IPS DF 4.7 (cell line): ENCODE measurements at regions not wholly inside any gene's neighbourhood (a gene's known extent, or its start where the extent isn't known, plus 50 kb on each side); places are given as distances from the start of the nearest gene placed in this dataset.
"Not testable (repeated sequence)": the region's sequence is repeated elsewhere in the genome, so short reads cannot be mapped to it uniquely, and the experiment has no call there.

Experiments
- DNase-seq: peaks from one replicate; pipeline ENCODE4 v3.0.0-alpha.2; 2013; ENCODE audit warnings: low spot score; ENCODE audit errors: extremely low read depth

DNA sequence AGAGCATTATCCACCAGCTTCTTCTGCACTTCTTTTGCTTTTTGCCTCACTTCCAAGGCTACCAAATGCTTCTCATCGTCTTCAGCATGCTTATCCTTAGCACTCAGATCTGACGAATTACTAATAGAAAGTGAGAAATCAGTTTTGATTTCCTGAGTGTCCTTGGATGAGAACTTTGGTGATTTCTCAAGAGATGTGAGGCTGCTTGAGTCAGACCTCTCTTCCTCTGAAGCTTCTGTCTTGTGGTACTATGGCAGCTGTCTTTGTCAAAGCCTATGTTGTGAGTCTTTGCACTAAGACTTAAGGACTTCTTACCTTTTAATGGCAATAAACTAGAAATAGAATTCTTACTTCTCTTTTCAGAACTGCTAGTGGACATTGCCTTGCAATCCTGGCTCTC lies 169.9 kb downstream of the CPE start:
- DNase-seq, result no peak

DNA sequence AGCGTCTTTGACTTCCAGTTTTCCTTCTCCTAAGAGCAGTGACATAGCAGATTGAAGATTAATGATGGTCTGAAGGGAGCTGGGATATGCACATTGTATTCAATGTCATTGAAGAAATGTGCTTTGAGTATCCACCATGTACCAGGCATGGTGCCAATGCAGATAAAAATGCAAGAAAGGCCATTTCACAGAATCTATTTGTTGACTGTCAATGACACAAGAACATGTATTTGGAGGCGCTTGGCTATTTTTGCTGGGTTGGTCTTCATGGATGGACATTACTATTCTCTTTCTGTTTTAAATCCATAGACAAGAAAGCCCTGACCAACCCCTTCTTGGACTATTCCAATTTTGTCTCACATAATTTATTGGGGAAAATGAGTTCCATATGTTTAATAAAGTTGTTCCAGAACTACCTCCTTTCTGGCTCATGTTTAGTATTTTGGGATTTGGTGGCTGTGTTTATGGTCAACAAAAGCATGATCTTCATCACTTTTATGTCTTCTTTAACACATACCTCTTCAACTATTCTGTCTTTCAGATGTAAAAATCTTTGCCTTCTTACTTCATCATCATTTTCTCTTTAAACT lies 174.5 kb downstream of the CPE start:
- no peak for DNase-seq

DNA sequence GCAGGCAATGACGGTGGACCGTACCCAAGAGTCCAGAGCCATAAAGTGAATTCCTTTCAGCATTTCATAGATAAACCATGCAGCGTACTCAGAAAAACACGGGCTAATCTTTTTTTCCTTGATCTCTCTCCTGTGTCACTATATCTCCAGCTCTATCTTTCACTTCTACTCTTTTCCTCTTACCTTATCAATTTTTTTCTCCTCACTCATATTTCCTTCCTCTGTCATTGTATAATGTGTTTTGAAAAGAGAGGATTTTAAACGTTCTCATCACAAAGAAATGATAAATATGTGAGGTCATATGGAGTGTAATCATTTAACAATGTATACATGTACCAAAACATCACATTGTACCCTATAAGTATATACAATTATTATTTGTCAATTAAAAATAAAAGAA lies 176.5 kb downstream of the CPE start:
- DNase-seq, result no peak

DNA sequence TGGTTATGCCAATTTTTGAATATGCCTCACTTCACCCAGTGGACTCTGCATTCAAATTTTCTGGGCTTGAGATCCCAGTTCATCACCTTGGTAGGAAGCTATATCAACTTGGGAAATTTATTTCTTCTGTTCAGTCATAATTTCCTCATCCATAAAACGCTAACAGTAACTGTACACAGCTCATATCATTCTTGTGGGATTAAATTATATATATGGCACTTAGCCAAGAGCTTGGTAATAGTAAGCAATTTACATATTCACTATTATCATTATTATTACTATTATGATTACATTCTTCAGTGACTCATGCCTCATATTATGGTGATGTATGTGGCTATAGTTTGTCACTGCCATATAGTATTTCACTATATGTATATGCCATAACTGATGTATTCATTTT lies 177.6 kb downstream of the CPE start:
- no peak for DNase-seq

DNA sequence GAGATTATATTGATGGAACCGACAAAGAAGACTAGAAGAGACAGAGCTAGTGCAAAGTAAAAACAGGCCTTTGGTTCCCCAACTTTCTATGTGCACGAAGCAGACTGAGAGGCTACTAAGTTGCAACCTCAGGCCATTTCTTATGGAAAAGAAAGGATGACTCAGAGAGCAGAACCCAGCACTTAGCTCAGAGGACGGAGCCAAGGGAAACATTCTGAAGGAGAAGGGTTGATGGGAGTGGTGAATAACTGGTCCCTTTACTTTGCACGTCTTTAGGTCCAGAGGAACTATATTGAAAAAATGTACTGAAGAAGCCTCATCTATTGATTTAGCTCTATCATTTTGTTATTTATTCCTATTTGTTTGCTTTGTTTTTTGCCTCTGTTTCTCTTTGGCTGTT lies 182.1 kb downstream of the CPE start:
- no peak for DNase-seq

DNA sequence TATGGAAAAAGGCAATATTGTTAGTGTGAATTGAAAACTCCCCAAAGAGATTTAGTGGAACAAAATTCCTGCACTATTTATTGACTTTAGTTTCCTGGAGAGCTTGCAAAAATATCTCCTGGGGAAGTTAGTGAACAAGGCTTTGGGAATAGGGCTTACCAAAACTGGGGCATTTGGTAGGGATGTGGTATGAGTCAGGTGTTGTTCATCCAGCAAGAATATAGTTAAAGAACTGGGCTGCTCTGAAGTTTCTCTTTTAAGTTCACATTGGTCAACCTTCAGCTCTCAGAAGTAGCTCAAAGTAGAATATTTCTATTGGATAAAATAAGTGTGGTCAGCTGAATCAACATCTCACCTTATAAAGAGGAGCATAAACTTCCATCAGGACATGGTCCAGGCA lies 185.0 kb downstream of the CPE start:
- no peak for DNase-seq

DNA sequence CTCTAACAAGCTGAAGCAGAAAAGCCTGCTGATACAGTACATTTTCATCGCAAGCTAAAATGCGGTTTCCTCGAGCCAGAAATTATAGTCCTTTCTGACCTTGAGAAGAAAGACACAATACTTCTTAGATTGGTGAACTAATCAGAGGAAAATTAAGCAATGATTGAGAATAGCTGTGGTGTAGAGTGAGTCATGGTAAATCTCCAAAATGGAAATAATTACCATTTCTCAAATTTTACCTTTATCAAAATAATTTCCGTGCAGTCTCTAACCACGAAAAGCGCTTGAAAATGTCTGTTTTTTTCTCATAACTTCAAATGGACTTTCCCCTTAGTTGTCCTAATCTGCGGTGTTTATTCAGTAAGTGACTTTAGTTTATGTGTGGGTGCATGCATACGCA lies 190.2 kb downstream of the CPE start:
- no peak for DNase-seq

DNA sequence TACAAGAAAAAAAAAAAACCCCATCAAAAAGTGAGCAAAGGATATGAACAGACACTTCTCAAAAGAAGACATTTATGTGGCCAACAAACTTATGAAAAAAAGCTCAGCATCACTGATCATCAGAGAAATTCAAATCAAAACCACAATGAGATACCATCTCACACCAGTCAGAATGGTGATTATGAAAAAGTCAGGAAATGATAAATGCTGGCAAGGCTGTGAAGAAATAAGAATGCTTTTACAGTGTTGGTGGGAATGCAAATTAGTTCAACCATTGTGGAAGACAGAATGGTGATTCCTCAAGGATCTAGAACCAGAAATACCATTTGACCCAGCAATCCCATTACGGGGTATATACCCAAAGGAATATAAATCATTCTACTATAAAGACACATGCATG lies 192.7 kb downstream of the CPE start:
- DNase-seq, result not testable (repeated sequence)

DNA sequence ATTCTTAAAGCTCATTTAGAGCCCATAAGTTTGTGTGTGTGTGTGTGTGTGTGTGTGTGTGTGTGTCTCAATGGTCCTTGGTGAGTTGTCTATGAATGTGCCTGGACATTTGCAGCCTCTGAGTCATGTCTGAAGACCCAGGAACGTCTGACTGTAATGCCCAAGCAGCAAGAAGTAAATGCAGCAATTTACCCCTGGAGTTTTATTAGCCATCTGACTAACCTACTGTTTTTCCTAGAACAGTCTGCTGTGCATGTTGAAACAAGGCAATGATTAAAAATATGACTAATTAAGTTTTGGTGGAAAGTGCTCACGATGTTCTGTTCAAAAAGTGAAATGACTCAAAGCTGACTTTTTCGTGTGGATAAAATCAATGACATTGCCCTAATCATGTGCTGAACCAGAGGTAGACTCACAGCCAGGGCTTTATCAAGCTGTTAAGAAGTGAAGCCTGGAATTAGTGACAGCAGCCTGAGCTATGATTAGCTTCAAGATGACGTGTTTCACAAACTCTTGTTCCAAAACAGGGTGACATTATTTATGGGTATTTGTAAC lies 201.6 kb downstream of the CPE start:
- DNase-seq, result no peak

DNA sequence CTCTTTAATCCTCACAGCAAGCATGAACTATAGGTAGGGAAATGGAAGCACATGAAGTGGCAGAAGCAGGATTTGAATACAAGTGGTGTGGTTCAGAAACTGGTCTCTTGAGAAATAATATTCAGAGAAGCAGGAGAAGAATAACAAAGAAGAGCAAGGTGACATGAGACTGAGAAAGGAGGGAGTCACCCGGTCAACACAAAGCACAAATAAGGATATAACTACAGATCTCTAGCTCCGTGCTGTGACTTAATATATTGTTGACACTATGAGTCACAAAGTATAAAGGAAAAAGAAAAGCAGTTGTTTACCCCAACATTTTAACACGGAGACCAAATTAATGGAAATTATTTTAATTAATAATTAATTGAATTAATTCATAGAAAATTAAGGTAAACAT lies 204.5 kb downstream of the CPE start:
- no peak for DNase-seq

DNA sequence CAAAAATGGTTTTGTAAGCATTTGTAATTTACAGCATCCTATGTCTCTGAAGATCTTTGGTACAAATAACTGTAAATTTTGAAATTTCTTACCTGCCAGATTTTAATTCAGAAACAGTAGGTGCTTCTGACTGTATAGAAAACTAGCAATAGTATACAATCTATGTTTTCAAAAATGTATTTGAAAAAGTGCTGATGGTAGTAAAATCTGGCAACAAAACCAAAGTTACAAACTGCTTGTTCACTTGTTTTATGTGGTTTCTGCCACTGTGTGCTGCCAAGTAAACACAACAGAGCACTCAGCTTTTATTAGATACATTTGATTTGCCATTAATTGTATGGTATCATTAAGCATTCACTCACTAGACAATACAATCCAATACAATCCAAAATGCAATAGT lies 206.1 kb downstream of the CPE start:
- DNase-seq, result no peak

DNA sequence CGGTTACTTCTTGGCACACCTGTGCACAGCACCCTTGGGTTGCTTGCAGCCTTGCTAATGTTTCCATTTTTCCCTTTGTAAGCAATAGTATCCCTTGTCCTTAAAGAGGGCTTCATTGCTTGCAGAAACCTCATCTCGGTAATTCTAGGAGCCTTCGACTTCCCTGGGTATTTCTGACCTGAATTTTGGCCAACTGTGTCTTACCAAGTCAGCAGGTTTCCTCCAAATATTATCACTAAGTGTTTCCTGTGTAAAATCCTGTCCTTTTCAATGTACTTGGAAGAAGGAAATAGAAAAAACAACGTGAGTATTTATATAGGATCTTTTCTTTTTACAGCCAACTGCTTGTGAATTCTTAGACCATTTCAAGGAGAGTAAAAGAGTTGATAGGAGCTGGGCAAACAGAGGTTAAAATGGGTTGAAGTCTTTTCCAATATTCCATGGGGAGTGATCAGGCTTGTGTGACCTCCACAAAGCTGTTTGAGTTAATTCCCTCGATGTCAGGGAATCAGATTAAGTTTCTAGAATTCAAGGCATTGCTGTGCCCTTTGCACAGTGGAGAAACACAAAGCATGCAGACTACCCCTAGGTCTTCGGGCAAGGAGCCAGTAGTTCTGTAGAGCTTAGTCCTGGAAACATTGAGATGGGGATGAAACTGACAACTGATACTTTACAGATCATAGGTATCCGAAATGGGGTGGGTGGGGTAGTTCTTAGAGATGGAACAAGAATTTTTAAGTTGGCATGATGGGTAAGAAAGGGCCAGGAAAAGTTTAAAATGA lies 209.9 kb downstream of the CPE start:
- DNase-seq, result no peak

DNA sequence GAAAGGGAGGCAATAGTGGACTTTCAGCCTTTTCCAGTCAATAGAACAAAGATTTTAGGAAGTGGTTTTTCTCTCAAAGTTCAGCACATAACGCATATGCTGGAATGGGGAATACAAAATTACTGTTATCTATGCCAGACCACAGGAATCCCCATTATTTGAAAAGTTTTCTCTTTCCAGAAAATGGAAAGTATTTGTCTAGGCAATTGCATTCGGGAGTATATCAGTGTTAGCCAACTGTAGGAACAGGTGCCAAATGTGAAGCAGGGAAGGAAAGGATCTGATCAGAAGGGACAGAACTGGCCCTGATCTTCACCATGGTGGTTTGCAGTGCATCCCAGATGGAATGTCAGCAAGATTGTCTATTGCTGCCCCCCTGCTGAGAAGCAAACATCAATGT lies 213.6 kb downstream of the CPE start:
- no peak for DNase-seq

DNA sequence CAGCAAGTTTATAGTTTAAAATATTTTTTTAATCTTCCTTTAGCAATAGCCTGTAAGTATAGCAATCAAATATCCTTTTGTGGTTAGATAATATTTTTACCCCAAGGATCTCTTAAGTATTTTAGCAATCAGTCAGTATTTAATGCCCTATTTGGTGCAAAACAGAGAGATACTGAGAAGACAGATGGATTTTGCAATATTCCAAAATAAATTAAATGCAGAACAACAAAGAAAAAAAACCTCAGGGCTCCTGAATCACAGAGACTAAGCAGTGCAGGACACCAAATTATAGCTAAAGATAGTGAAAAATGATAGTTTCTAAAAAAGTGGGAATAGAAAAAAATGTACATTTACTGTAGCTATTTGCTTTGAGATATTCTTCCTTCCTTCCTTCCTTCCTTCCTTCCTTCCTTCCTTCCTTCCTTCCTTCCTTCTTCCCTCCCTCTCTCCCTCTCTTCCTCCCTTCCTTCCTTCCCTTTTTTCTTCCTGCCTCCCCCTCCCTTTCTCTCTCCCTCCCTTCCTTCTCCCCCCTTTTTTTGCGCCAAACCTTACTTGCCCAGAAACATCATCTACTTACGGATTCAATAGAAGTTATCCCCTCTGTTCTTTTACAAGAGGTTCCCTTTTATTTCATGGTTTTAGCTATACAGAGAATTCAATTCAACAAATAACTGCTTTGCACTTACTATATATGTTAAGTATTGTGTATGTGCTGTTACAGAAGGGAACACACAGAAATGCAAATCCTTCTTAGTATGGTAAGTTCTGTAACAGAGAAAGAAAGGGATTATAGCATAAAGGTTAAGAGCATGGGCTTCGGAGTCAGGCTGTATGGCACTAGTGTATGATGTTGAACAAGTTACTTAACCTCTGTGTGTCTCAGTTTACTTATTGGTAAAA lies 219.0 kb downstream of the CPE start:
- DNase-seq, result no peak

DNA sequence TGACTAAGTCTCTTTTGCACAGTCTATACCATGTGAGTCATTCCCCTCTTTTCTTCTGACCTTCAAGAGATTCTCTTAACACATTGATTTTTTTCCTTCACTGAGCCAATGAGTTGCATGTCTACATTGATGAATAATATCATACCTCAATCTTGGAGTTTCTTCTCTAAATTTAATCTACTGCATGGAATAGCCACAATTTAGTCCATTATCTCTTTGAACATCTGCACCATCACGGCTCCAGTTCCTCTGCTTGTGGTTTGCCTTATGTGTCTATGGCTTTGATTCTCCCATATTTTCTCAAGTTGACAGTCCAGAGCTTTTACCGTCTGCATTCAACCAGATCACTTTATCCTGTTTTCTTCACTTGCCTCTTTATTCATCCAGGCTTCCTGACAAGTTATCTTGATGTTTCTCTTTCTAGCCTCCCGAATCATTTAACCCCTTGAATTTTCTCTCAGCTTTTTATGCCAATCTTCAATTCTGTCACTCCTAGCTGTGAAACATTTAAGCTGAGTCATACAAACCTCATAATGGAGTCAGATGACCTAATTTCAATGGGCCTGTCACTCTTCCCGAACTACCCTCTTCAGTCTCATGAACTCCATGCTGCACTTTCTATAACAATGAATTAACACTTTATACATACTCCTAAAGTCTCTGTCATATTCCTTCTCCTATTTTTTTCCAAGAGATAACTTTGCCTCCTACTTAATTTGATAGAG lies 222.3 kb downstream of the CPE start:
- DNase-seq, result no peak

DNA sequence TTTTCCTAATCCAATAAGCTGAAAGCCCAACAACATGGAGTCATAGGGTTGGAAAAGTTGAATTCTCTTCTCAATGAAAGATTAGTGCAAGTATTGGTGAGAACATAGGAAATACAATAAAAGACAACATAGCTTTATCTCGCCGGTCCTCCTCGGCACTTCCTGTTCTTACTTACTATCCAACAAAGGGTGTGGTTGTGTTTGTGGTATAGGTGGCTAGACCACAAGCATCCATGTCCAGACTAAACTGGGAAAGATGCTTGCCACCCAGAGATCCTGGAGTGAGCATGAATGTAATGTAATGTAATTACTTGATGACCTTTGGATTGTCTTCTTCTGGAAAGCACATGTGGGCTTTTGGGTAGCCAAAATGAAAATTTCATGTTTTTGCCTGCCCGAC lies 223.8 kb downstream of the CPE start:
- DNase-seq, result no peak

DNA sequence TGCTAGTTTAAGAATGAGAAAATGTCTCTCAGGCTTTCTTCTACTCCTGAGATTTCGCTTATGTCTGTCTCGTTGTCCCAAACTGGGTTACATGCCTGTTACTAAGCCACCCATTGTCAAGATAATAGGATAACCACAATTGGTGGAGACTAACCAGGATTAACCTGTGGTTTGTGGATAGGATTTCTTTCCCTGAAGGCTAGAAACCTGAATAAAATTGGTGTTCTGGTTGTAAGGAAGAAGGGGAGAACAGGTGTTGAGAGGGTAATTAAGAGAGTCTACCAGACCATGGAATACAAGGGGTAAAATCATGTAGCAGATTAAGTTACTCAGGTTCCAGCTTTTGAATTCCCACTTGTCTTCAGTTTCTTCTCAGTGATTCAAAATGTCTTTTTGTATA lies 225.4 kb downstream of the CPE start:
- no peak for DNase-seq

DNA sequence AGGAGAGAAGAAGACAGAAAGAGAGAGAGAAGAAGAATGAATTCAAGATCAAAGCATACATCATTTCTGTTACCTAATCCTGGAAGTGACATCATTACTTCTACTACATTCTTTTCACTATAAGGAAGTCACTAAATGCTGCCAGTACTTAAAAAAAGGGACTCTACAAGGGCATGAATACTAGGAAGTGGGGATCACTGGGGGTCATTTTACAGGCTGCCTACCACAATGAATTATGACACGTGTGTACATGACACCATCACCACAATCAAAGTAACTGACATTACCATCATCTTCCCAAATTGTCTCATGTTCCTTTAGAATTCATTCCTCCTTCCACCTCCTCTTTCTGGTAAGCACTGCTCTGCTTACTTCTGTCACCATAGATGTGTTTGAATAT lies 227.0 kb downstream of the CPE start:
- DNase-seq, result no peak

DNA sequence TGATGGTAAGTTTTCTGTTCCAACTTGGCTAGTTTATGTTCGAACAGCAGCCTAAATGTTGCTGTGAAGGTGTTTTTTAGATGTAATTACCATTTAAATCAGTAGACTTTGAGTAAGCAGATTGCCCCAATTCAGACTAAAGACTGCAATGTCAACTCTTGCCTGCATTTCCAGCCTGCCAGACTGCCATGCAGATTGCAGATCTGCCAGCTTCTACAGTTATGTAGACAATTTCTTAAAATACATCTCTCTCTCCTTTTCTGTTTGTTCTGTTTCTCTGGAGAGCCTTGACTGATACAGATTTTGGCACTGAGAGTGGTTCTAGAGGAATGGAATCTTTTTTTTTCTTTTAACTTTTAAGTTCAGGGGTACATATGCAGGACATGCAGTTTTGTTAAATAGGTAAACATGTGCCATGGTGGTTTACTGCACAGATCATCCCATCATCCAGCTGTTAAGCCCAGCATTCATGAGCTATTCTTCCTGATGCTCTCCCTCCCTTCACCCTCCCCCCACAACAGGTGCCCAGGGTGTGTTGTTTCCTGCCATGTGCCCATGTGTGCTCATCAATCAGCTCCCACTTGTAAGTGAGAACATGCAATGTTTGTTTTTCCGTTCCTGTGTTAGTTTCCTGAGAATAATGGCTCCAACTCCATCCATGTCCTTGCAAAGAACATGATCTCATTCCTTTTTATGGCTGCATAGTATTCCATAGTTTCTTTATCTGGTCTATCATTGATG lies 227.8 kb downstream of the CPE start:
- no peak for DNase-seq

DNA sequence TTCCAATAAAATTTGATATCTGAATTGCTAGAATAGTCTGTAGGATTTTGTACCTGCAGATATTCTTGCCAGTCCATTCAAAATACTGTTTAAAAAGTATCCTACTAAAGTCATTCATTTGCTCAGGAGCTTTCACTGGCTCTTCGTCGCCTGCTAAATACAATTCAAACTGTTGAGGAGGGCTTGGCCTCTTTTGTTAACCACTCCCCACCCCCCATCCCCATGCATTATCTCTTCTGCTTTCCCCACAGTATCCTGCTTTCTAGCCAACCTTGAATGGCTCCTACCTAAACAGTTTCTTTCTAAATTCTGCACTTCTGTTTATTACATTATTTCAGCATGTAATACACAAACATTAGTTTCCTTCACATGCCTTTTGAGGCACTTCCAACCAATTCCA lies 230.8 kb downstream of the CPE start:
- DNase-seq, result no peak
